Tibial nerve (tissue), 4 donors: ENCODE measurements at regions not wholly inside any gene's neighbourhood (a gene's known extent, or its start where the extent isn't known, plus 50 kb on each side); places are given as distances from the start of the nearest gene placed in this dataset.

Experiments
- DNase-seq, 2 donors: peaks; one replicate each; pipeline ENCODE4 v3.0.0-alpha.2; 2019; ENCODE audit warnings: low spot score in 2 of 2
- H3K27ac ChIP-seq, 4 donors: fragments of 200-600 bp; sonication (generic) in 3 of 4; one replicate each; pipeline ENCODE4 v1.5.1; 2017 to 2019; ENCODE audit warnings: mild to moderate bottlenecking in 1 of 4
- H3K27me3 ChIP-seq, 2 donors: fragments of 200-600 bp; sonication (generic) in 1 of 2; one replicate each; pipeline versions ENCODE4 v1.5.1 to v1.6.0; 2017 to 2019
- H3K36me3 ChIP-seq, 3 donors: fragments of 200-600 bp; sonication (generic); one replicate each; pipeline ENCODE4 v1.5.1; 2018 to 2019
- H3K4me1 ChIP-seq, 4 donors: fragments of 200-600 bp; sonication (generic) in 3 of 4; one replicate each; pipeline ENCODE4 v1.5.1; 2017 to 2019
- H3K4me3 ChIP-seq, 4 donors: fragments of 200-600 bp; sonication (generic) in 3 of 4; one replicate each; pipeline ENCODE4 v1.5.1; 2017 to 2019; ENCODE audit warnings: mild to moderate bottlenecking in 1 of 4, moderate library complexity in 1 of 4
- H3K9me3 ChIP-seq, 4 donors: fragments of 200-600 bp; sonication (generic) in 3 of 4; one replicate each; pipeline ENCODE4 v1.5.1; 2017 to 2019
- EP300 ChIP-seq, 2 donors: sonication (generic); formaldehyde crosslinking; IDR thresholded peaks; one replicate each; pipeline ENCODE4 v1.6.1; 2017; ENCODE audit warnings: antibody characterized with exemption in 2 of 2, mild to moderate bottlenecking in 1 of 2
- POLR2A ChIP-seq, 2 donors: fragments of 450-650 bp; IDR thresholded peaks; one replicate each; pipeline ENCODE4 v1.6.1; 2017; ENCODE audit warnings: antibody characterized with exemption in 2 of 2, mild to moderate bottlenecking in 2 of 2, moderate library complexity in 2 of 2
- WGBS, 2 donors: methylation state at CpG; one replicate each; pipeline ENCODE4 v1.1.5; 2018; 5-methylcytosine and 5-hydroxymethylcytosine counted together
- TF ChIP-seq, protein P1 (sequence below), 5 experiments: fragments of 200-600 bp in 3 of 5; fragments of 450-650 bp in 2 of 5; sonication (generic) in 3 of 5; IDR thresholded peaks; one replicate each; pipeline ENCODE4 v1.5.1; 2016 to 2019; ENCODE audit warnings: antibody characterized with exemption in 5 of 5, mild to moderate bottlenecking in 3 of 5, moderate library complexity in 2 of 5

DNA sequence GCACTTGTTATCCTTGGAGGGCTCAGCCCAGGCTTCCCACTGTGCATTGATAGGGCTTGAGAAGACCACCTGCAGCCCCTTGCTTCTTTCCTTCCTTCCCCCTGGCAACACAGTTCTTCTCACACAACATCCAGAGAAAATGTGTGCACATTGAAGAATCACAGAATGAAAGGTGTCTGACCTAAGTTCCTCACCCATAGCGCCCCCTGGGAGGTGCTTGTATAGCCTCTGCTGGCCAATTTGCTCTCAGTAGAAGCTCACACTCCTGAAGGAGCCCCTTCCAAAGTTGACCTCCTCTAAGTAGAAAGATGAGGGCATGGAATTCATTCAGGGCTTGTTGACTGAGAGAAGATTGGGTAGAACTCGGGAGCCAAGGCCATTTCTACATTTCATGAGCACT, 758.4 kb upstream of the KLHL29 start:
- H3K36me3 ChIP-seq: no peaks in the 10 kb centered on the region
- no peak overlapping the region for H3K4me3 ChIP-seq
- H3K4me1 ChIP-seq: no peaks in the 10 kb centered on the region
- TF ChIP-seq, protein P1, sequence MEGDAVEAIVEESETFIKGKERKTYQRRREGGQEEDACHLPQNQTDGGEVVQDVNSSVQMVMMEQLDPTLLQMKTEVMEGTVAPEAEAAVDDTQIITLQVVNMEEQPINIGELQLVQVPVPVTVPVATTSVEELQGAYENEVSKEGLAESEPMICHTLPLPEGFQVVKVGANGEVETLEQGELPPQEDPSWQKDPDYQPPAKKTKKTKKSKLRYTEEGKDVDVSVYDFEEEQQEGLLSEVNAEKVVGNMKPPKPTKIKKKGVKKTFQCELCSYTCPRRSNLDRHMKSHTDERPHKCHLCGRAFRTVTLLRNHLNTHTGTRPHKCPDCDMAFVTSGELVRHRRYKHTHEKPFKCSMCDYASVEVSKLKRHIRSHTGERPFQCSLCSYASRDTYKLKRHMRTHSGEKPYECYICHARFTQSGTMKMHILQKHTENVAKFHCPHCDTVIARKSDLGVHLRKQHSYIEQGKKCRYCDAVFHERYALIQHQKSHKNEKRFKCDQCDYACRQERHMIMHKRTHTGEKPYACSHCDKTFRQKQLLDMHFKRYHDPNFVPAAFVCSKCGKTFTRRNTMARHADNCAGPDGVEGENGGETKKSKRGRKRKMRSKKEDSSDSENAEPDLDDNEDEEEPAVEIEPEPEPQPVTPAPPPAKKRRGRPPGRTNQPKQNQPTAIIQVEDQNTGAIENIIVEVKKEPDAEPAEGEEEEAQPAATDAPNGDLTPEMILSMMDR (IDR thresholded peaks at IDR 0.05): no peak
- TF ChIP-seq POLR2A (IDR thresholded peaks at IDR 0.05) (no peak), EP300 (IDR thresholded peaks at IDR 0.05) (no peak)
- H3K27ac ChIP-seq: no peak overlapping the region
- H3K9me3 ChIP-seq: no peaks in the 10 kb centered on the region
- DNase-seq: no peak
- H3K27me3 ChIP-seq: no peaks in the 10 kb centered on the region
- WGBS, 2 donors: 67% methylated on average over 2 of the region's 2 CpGs

DNA sequence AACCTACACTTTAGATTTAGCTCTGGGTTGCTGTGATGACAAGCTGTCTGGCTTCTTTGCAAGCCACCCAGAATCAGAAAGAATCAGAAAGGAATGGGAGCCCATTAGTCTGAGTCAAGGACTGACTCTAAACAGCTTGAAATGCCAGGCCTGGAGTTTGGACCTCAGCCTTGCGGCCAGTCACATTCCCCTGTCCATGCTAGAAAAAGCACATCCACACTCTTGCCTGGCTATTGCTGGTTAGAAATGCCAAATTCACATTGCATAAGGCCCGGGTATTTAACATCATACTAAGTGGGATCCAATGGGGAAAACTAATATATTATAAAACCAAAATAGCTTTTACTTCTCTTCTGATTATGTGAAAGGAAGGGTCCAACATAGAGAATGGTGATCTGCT, 756.8 kb upstream of the KLHL29 start:
- no peak for DNase-seq
- Histone ChIP-seq H3K36me3 (no peaks in the 10 kb centered on the region), H3K9me3 (no peaks in the 10 kb centered on the region), H3K4me3 (no peak overlapping the region), H3K4me1 (no peaks in the 10 kb centered on the region), H3K27ac (no peak overlapping the region), H3K27me3 (no peaks in the 10 kb centered on the region)
- 79 to 87% methylated on average over 2 of the region's 2 CpGs for WGBS, 2 donors
- no peak for TF ChIP-seq EP300 (IDR thresholded peaks at IDR 0.05)
- TF ChIP-seq, protein P1 (IDR thresholded peaks at IDR 0.05): no peak
- TF ChIP-seq POLR2A (IDR thresholded peaks at IDR 0.05): no peak

DNA sequence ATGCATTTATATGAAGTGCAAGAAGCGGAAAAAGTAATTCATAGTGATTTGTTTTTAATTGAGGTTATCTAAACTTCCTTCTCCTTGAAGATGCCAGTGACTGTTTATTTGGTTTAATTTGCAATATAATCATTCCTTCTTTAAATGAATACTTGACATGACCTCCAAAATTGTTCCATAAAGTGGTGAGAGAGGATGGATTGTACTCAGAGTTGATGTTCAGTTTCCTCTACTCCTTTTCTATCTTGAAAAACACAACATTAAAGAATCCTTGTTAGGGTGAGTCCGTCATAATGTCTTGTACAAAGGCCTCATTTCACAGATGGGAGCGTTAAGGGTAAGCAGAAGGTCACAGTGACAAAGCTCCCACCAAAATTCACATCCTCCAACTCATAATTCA, 756.1 kb upstream of the KLHL29 start:
- Histone ChIP-seq H3K27ac (no peak overlapping the region), H3K4me1 (no peaks in the 10 kb centered on the region), H3K9me3 (no peaks in the 10 kb centered on the region), H3K4me3 (no peak overlapping the region), H3K36me3 (no peaks in the 10 kb centered on the region), H3K27me3 (no peaks in the 10 kb centered on the region)
- WGBS, 2 donors: 50 to 63% methylated on average over 3 of the region's 3 CpGs
- TF ChIP-seq POLR2A (IDR thresholded peaks at IDR 0.05) (no peak), EP300 (IDR thresholded peaks at IDR 0.05) (no peak)
- TF ChIP-seq, protein P1 (IDR thresholded peaks at IDR 0.05): no peak
- DNase-seq: no peak

DNA sequence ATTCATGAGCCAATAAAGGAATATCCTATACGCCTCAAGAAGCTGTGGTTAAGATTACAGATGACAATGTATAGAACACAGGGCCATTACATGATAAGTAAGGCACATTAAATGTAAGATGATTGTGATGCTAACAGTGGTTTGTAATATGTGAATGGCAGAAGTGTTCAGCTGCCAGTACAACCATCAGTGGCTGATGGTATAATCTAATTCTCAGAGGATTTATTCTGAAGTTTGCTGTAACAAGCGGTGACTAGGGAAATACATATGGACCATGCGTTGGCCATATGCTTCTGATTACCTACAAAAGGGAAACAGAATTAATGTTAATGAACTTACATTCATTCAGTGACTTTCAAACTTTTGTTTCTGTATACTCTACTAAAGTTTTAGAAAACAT, 750.8 kb upstream of the KLHL29 start:
- DNase-seq: no peak
- H3K4me1 ChIP-seq: no peaks in the 10 kb centered on the region
- no peaks in the 10 kb centered on the region for H3K36me3 ChIP-seq
- WGBS, 2 donors: 89 to 92% methylated on average over 3 of the region's 3 CpGs
- H3K27me3 ChIP-seq: no peaks in the 10 kb centered on the region
- H3K9me3 ChIP-seq: no peaks in the 10 kb centered on the region
- H3K27ac ChIP-seq: no peak overlapping the region
- TF ChIP-seq POLR2A (IDR thresholded peaks at IDR 0.05): no peak
- TF ChIP-seq, protein P1 (IDR thresholded peaks at IDR 0.05): no peak
- no peak for TF ChIP-seq EP300 (IDR thresholded peaks at IDR 0.05)
- no peak overlapping the region for H3K4me3 ChIP-seq

DNA sequence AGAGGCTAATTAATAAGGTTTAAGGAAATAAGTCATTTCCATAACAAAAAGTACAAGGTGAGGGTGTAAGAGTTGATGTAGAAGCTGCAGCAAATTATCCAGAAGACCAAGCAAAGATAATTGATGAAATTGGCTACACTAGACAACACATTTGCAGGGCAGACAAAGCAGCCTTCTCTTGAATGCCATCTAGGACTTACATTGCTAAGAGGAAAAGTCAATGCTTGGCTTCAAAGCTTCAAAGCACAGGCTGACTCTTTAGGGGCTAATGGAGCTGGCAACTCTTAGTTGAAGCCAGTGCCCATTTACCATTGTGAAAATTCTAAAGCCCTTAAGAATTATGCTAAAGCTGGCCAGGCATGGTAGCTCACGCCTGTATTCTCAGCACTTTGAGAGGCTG, 728.6 kb upstream of the KLHL29 start:
- 85 to 100% methylated on average over 1 of the region's 1 CpG for WGBS, 2 donors
- Histone ChIP-seq H3K4me3 (no peak overlapping the region), H3K4me1 (no peaks in the 10 kb centered on the region), H3K36me3 (no peaks in the 10 kb centered on the region), H3K27me3 (no peaks in the 10 kb centered on the region), H3K27ac (no peak overlapping the region), H3K9me3 (no peaks in the 10 kb centered on the region)
- DNase-seq: no peak
- TF ChIP-seq POLR2A (IDR thresholded peaks at IDR 0.05) (no peak), EP300 (IDR thresholded peaks at IDR 0.05) (no peak)
- TF ChIP-seq, protein P1 (IDR thresholded peaks at IDR 0.05): no peak
